ENCODE measurements at regions not wholly inside any gene's neighbourhood (a gene's known extent, or its start where the extent isn't known, plus 50 kb on each side); places are given as distances from the start of the nearest gene placed in this dataset.
"Not testable (repeated sequence)": the region's sequence is repeated elsewhere in the genome, so short reads cannot be mapped to it uniquely, and the experiment has no call there.

DNA sequence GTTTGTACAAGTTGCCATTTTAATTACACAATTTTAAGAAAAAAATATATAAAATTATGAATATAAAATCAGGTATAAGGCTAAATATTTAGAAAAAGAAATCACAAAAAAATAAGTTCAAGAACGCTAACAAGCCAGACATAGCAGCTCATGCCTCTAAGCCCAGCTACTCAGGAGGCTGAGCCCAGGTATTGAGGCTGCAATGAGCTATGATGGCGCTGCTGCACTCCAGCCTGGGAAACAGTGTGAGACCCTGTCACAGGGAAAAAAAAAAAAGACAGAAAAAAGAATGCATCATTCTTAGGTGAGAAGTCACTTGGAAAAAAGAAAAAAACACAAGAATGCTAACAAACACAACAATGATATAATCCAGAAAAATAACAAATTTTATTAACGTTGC lies 112.3 kb upstream of the PRDX6 start:
- H3K27me3 ChIP-seq = no peaks in the 10 kb centered on the region
- H3K9me2 ChIP-seq (replicated peaks; ENCODE audit: insufficient read depth) = no peaks in the 10 kb centered on the region
- 73% methylated on average over 3 of the region's 3 CpGs for WGBS (ENCODE audit: low lambda C conversion rate, missing lambda C conversion rate)
- no peak overlapping the region for H3K4me3 ChIP-seq
- no peak overlapping the region for H3K4me2 ChIP-seq
- no peaks in the 10 kb centered on the region for H4K20me1 ChIP-seq (ENCODE audit: insufficient read depth, poor library complexity, severe bottlenecking)
- H3K79me2 ChIP-seq = no peaks in the 10 kb centered on the region
- H3K36me3 ChIP-seq (replicated peaks; ENCODE audit: insufficient read depth, low read depth) = no peaks in the 10 kb centered on the region
- no peak overlapping the region for H3K27ac ChIP-seq
- TF ChIP-seq EZH2 (IDR thresholded peaks at IDR 0.05; ENCODE audit: borderline replicate concordance) = no peak
- TF ChIP-seq EZH2phosphoT487 (IDR thresholded peaks at IDR 0.05; ENCODE audit: low read depth, severe bottlenecking, unreplicated experiment) = no peak
- TF ChIP-seq, protein P1, sequence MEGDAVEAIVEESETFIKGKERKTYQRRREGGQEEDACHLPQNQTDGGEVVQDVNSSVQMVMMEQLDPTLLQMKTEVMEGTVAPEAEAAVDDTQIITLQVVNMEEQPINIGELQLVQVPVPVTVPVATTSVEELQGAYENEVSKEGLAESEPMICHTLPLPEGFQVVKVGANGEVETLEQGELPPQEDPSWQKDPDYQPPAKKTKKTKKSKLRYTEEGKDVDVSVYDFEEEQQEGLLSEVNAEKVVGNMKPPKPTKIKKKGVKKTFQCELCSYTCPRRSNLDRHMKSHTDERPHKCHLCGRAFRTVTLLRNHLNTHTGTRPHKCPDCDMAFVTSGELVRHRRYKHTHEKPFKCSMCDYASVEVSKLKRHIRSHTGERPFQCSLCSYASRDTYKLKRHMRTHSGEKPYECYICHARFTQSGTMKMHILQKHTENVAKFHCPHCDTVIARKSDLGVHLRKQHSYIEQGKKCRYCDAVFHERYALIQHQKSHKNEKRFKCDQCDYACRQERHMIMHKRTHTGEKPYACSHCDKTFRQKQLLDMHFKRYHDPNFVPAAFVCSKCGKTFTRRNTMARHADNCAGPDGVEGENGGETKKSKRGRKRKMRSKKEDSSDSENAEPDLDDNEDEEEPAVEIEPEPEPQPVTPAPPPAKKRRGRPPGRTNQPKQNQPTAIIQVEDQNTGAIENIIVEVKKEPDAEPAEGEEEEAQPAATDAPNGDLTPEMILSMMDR (IDR thresholded peaks at IDR 0.05; ENCODE audit: poor library complexity) = no peak
- no peaks in the 10 kb centered on the region for H3K4me1 ChIP-seq (ENCODE audit: insufficient read depth)
- no peaks in the 10 kb centered on the region for H3K9me3 ChIP-seq (ENCODE audit: low read depth)
- no peak for DNase-seq (ENCODE audit: low spot score)
- no peak overlapping the region for H2AFZ ChIP-seq

DNA sequence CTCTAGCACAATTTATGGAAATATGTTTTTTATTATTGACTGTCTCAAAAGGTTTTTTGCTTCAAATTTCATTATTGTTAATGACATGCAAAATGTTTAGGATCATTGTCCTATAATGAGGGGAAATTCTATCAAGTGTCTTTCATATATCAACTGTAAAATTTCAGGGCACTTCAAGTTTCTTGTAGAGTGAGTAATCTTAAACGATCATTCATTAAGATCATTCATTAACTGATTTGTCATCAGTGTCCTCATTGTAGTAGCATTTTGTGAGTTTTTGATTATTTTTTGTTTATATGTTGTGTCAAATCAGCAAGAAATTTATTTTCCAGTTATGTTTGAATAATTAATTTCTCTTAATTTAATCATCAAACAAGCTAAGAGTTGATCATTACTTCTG lies 111.8 kb upstream of the PRDX6 start:
- WGBS (ENCODE audit: low lambda C conversion rate, missing lambda C conversion rate) = 90% methylated on average over 1 of the region's 1 CpG
- H3K36me3 ChIP-seq (replicated peaks; ENCODE audit: insufficient read depth, low read depth) = no peaks in the 10 kb centered on the region
- H3K27ac ChIP-seq = no peak overlapping the region
- H3K4me3 ChIP-seq = no peak overlapping the region
- DNase-seq (ENCODE audit: low spot score) = no peak
- H3K79me2 ChIP-seq = no peaks in the 10 kb centered on the region
- H3K9me3 ChIP-seq (ENCODE audit: low read depth) = no peaks in the 10 kb centered on the region
- no peak for TF ChIP-seq EZH2 (IDR thresholded peaks at IDR 0.05; ENCODE audit: borderline replicate concordance)
- TF ChIP-seq EZH2phosphoT487 (IDR thresholded peaks at IDR 0.05; ENCODE audit: low read depth, severe bottlenecking, unreplicated experiment) = no peak
- TF ChIP-seq, protein P1 (IDR thresholded peaks at IDR 0.05; ENCODE audit: poor library complexity) = no peak
- no peaks in the 10 kb centered on the region for H3K4me1 ChIP-seq (ENCODE audit: insufficient read depth)
- H4K20me1 ChIP-seq (ENCODE audit: insufficient read depth, poor library complexity, severe bottlenecking) = no peaks in the 10 kb centered on the region
- H3K9me2 ChIP-seq (replicated peaks; ENCODE audit: insufficient read depth) = no peaks in the 10 kb centered on the region
- H3K4me2 ChIP-seq = no peak overlapping the region
- H2AFZ ChIP-seq = no peak overlapping the region
- H3K27me3 ChIP-seq = no peaks in the 10 kb centered on the region

DNA sequence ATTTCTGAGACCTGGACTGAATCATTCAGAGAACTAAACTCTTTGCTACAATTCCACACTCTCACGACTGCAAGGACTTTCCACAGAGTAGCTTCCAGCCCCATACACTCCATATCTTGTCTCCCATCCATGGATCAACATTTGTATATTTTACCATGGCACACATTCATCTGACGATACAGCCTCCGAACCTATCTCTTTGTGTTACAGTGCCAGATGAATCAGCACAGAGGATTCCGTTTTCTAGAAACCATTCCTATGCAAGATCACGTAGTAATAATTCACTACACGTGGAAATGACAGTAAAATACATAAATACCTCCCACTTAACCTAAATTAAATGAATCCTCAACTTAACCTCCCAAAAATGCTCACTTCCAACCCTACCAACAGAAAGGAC lies 110.0 kb upstream of the PRDX6 start:
- no peak overlapping the region for H3K4me2 ChIP-seq
- H3K27me3 ChIP-seq = no peaks in the 10 kb centered on the region
- no peak overlapping the region for H3K4me3 ChIP-seq
- no peak overlapping the region for H2AFZ ChIP-seq
- H3K9me2 ChIP-seq (replicated peaks; ENCODE audit: insufficient read depth) = no peaks in the 10 kb centered on the region
- H3K36me3 ChIP-seq (replicated peaks; ENCODE audit: insufficient read depth, low read depth) = no peaks in the 10 kb centered on the region
- 90% methylated on average over 6 of the region's 6 CpGs for WGBS (ENCODE audit: low lambda C conversion rate, missing lambda C conversion rate)
- DNase-seq (ENCODE audit: low spot score) = no peak
- no peaks in the 10 kb centered on the region for H3K79me2 ChIP-seq
- H3K9me3 ChIP-seq (ENCODE audit: low read depth) = no peaks in the 10 kb centered on the region
- H4K20me1 ChIP-seq (ENCODE audit: insufficient read depth, poor library complexity, severe bottlenecking) = no peaks in the 10 kb centered on the region
- TF ChIP-seq EZH2 (IDR thresholded peaks at IDR 0.05; ENCODE audit: borderline replicate concordance) (no peak), EZH2phosphoT487 (IDR thresholded peaks at IDR 0.05; ENCODE audit: low read depth, severe bottlenecking, unreplicated experiment) (no peak)
- TF ChIP-seq, protein P1 (IDR thresholded peaks at IDR 0.05; ENCODE audit: poor library complexity) = no peak
- H3K27ac ChIP-seq = no peak overlapping the region
- no peaks in the 10 kb centered on the region for H3K4me1 ChIP-seq (ENCODE audit: insufficient read depth)

DNA sequence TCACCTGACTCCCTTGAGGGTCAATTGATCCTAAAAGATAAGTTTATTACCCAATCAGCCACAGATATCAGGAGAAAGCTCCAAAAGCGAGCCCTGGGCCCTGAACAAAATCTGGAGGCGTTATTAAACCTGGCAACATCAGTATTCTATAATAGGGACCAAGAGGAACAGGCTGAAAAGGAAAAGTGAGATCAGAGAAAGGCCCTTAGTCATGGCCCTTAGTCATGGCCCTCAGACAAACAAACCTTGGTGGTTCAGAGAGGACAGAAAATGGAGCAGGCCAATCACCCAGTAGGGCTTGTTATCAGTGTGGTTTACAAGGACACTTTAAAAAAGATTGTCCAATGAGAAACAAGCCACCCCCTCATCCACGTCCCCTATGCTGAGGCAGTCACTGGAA lies 106.5 kb upstream of the PRDX6 start:
- not testable (repeated sequence) for H3K4me3 ChIP-seq; H3K9me2 ChIP-seq (replicated peaks; ENCODE audit: insufficient read depth); H3K27ac ChIP-seq; H3K79me2 ChIP-seq; H4K20me1 ChIP-seq (ENCODE audit: insufficient read depth, poor library complexity, severe bottlenecking); H3K4me2 ChIP-seq; H3K4me1 ChIP-seq (ENCODE audit: insufficient read depth); H3K27me3 ChIP-seq; H3K9me3 ChIP-seq (ENCODE audit: low read depth); H3K36me3 ChIP-seq (replicated peaks; ENCODE audit: insufficient read depth, low read depth); H2AFZ ChIP-seq; DNase-seq (ENCODE audit: low spot score)
- 88% methylated on average over 3 of the region's 3 CpGs for WGBS (ENCODE audit: low lambda C conversion rate, missing lambda C conversion rate)

DNA sequence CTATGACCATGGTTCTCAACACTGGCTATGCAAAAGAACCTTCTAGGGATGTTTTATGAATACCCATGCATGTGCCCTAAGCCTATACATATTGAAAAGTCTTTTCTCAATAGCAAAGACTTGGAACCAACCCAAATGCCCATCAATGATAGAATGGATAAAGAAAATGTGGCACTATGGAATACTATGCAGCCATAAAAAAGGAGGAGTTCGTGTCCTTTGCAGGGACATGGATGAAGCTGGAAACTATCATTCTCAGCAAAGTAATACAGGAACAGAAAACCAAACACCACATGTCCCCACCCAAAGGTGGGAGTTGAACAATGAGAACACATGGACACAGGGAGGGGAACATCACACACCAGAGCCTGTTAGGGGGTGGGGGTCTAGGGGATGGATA lies 101.1 kb upstream of the PRDX6 start:
- DNase-seq (ENCODE audit: low spot score); H3K27me3 ChIP-seq; H2AFZ ChIP-seq; H3K79me2 ChIP-seq; H3K4me2 ChIP-seq; H3K36me3 ChIP-seq (replicated peaks; ENCODE audit: insufficient read depth, low read depth); H3K9me3 ChIP-seq (ENCODE audit: low read depth); H3K9me2 ChIP-seq (replicated peaks; ENCODE audit: insufficient read depth); H3K27ac ChIP-seq; H3K4me3 ChIP-seq; H3K4me1 ChIP-seq (ENCODE audit: insufficient read depth); H4K20me1 ChIP-seq (ENCODE audit: insufficient read depth, poor library complexity, severe bottlenecking): not testable (repeated sequence)
- whole genome bisulfite sequencing (ENCODE audit: low lambda C conversion rate, missing lambda C conversion rate) = 86% methylated on average over 1 of the region's 1 CpG
